ENCODE measurements at regions not wholly inside any gene's neighbourhood (a gene's known extent, or its start where the extent isn't known, plus 50 kb on each side); places are given as distances from the start of the nearest gene placed in this dataset.

DNA sequence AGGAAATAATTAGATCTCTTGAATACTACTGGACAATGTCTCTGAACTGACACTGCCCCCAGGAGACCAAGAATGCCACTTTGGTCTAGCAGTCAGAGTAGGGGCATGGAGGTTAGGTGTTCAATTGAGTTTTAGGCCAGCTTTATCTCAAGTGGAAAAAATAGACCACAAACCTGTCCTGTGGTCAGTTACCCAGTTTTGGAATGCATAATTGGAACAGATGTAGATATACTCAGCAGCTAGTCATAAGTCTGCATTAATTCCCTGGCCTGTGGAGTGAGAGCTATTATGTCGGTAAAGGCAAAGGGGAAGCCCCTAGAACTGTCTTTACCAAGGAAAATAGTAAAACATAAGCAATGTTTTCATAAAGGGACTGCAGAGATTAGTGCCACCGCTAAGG lies 587.7 kb downstream of the GLUD2 start:
- H3K4me1 ChIP-seq, result no peaks in the 10 kb centered on the region
- intact Hi-C loops (cut with DNase I; ENCODE audit: low total_unique reads), result no loop called here
- WGBS, 5 donors, result 65 to 95% (median 78%) methylated on average over 2 of the region's 2 CpGs

DNA sequence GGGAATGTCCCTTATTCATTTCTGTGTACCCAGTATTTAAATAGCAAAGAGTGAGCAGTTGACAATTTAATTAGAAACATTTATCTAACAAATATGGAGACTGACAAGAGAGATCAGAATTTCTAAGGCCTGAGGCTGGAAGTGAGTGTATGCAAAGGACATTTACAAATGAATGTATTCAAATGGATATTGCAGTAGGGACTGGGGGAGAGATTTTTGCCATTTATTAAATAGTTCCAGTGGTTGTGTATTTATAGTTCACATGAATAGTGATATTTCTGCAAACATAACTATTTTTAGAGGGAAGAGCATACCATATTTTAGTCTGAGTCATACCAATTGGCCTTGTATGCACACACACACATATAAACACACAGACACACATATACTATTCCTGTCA lies 592.4 kb downstream of the GLUD2 start:
- H3K36me3 ChIP-seq, result no peaks in the 10 kb centered on the region
- no peak for DNase-seq
- H3K27ac ChIP-seq, result no peak overlapping the region
- no peak for TF ChIP-seq EP300 (IDR thresholded peaks at IDR 0.05)
- TF ChIP-seq POLR2AphosphoS5 (IDR thresholded peaks at IDR 0.05), result no peak
- TF ChIP-seq, protein P1, sequence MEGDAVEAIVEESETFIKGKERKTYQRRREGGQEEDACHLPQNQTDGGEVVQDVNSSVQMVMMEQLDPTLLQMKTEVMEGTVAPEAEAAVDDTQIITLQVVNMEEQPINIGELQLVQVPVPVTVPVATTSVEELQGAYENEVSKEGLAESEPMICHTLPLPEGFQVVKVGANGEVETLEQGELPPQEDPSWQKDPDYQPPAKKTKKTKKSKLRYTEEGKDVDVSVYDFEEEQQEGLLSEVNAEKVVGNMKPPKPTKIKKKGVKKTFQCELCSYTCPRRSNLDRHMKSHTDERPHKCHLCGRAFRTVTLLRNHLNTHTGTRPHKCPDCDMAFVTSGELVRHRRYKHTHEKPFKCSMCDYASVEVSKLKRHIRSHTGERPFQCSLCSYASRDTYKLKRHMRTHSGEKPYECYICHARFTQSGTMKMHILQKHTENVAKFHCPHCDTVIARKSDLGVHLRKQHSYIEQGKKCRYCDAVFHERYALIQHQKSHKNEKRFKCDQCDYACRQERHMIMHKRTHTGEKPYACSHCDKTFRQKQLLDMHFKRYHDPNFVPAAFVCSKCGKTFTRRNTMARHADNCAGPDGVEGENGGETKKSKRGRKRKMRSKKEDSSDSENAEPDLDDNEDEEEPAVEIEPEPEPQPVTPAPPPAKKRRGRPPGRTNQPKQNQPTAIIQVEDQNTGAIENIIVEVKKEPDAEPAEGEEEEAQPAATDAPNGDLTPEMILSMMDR (IDR thresholded peaks at IDR 0.05), result no peak
- TF ChIP-seq POLR2A (IDR thresholded peaks at IDR 0.05), result no peak
- H3K27me3 ChIP-seq, result no peaks in the 10 kb centered on the region
- H3K9me3 ChIP-seq, result no peaks in the 10 kb centered on the region
- no peak overlapping the region for H3K4me3 ChIP-seq
- H3K4me1 ChIP-seq, result no peaks in the 10 kb centered on the region
- intact Hi-C loops (cut with DNase I; ENCODE audit: low total_unique reads), result no loop called here

More for the DNA sequence above, 587.7 kb downstream of the GLUD2 start:
- Histone ChIP-seq H3K27me3 (no peaks in the 10 kb centered on the region), H3K4me3 (no peak overlapping the region), H3K27ac (no peak overlapping the region), H3K36me3 (no peaks in the 10 kb centered on the region), H3K9me3 (no peaks in the 10 kb centered on the region)
- DNase-seq, result no peak
- no peak for TF ChIP-seq POLR2A (IDR thresholded peaks at IDR 0.05)
- TF ChIP-seq POLR2AphosphoS5 (IDR thresholded peaks at IDR 0.05), result no peak
- no peak for TF ChIP-seq EP300 (IDR thresholded peaks at IDR 0.05)

DNA sequence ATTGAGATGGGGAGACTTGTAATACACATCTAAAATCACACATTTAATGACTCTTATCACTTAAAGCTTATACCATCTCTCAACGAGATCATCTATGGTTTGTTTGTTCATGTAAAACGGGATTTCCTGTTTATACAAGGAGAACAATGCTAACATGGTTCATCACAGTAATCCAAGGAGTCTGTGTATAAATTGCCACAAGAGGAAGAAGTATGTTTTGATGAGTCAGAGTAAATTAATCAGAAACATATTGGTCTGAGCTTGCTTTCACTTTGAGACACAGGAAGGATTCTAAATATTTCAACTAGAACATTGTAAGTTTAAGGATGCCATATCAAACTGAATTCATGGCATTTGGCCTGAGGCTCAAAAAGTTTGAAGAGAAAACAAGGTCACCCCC lies 594.1 kb downstream of the GLUD2 start:
- Histone ChIP-seq H3K4me1 (no peaks in the 10 kb centered on the region), H3K27me3 (no peaks in the 10 kb centered on the region), H3K36me3 (no peaks in the 10 kb centered on the region), H3K9me3 (no peaks in the 10 kb centered on the region), H3K27ac (no peak overlapping the region), H3K4me3 (no peak overlapping the region)
- TF ChIP-seq, protein P1 (IDR thresholded peaks at IDR 0.05), result no peak
- TF ChIP-seq EP300 (IDR thresholded peaks at IDR 0.05) (no peak), POLR2AphosphoS5 (IDR thresholded peaks at IDR 0.05) (no peak), POLR2A (IDR thresholded peaks at IDR 0.05) (no peak)
- intact Hi-C loops (cut with DNase I; ENCODE audit: low total_unique reads), result no loop called here
- 5 to 23% (median 9%) methylated on average over 2 of the region's 2 CpGs for WGBS, 5 donors
- DNase-seq, result no peak

DNA sequence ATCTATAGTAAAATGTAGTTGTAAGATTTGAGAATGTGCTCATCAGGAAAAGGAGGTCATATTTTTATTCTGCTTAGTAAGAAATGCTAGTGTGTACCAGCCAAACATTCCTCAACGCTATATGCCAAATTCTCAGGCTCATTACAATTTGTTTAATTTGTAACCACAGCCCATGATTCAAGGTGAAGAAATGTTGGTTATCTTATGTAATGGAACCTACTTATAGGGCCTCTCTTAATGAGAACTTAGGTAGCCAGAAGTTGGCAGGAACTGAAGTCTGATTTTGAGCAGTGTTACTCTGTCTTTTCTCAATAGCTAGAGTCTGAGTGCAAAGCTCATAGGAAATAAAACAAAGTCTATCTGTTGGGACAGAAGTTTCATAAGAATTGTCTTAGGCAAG lies 595.0 kb downstream of the GLUD2 start:
- Histone ChIP-seq H3K4me1 (no peaks in the 10 kb centered on the region), H3K27me3 (no peaks in the 10 kb centered on the region), H3K9me3 (no peaks in the 10 kb centered on the region), H3K36me3 (no peaks in the 10 kb centered on the region), H3K4me3 (no peak overlapping the region), H3K27ac (no peak overlapping the region)
- WGBS, 5 donors, result 32 to 48% (median 39%) methylated on average over 1 of the region's 1 CpG
- DNase-seq, result peak in 1 of 2 donors; percentile 2
- intact Hi-C loops (cut with DNase I; ENCODE audit: low total_unique reads), result no loop called here
- no peak for TF ChIP-seq EP300 (IDR thresholded peaks at IDR 0.05)
- TF ChIP-seq POLR2AphosphoS5 (IDR thresholded peaks at IDR 0.05), result peak in 1 of 3 donors; percentile 9

DNA sequence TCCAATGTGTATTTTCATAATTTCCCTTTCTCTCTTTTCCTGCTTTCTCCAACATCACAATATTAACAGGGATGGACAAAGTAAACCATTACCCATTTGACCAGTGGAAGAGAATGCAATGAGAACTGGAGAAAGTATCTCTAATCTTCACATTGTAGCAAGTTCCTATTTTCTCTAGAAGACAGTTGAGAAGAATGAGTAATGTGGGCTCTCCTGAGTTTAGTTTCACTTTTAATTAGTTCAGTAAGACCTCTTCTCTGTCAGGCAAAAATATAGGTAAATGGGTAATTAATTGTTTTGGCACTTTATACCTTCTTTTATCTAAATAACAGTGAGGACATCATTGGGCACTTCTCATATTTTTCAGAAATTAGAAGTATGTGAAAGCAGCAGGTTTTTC lies 602.0 kb downstream of the GLUD2 start:
- TF ChIP-seq POLR2AphosphoS5 (IDR thresholded peaks at IDR 0.05), result no peak
- TF ChIP-seq, protein P1 (IDR thresholded peaks at IDR 0.05), result no peak
- TF ChIP-seq POLR2A (IDR thresholded peaks at IDR 0.05), result no peak
- TF ChIP-seq EP300 (IDR thresholded peaks at IDR 0.05), result no peak
- H3K9me3 ChIP-seq, result peaks cover 0 to 4% (median 0%) of the 10 kb centered on the region in 4 donors
- intact Hi-C loops (cut with DNase I; ENCODE audit: low total_unique reads), result no loop called here

More for the DNA sequence above, 602.0 kb downstream of the GLUD2 start:
- Histone ChIP-seq H3K36me3 (no peaks in the 10 kb centered on the region), H3K27me3 (no peaks in the 10 kb centered on the region), H3K4me3 (no peak overlapping the region), H3K27ac (no peak overlapping the region), H3K4me1 (no peaks in the 10 kb centered on the region)
- DNase-seq, result no peak
